AG09319 (cell line): ENCODE measurements at regions not wholly inside any gene's neighbourhood (a gene's known extent, or its start where the extent isn't known, plus 50 kb on each side); places are given as distances from the start of the nearest gene placed in this dataset.

Experiments used
- DNase-seq: peaks from one replicate; pipeline ENCODE4 v3.0.0-alpha.2; 2010; ENCODE audit warnings: low read depth; ENCODE audit errors: extremely low read depth
- TF ChIP-seq, protein P1 (sequence below): IDR thresholded peaks from 2 replicates; pipeline ENCODE4 v1.5.1; 2011; ENCODE audit warnings: low read depth, mild to moderate bottlenecking, inconsistent platforms, low read length, moderate library complexity

GRCh38 chr21:27805696-27806095 is 838.8 kb upstream of the ADAMTS5 start:
- no peak for DNase-seq
- TF ChIP-seq, protein P1, sequence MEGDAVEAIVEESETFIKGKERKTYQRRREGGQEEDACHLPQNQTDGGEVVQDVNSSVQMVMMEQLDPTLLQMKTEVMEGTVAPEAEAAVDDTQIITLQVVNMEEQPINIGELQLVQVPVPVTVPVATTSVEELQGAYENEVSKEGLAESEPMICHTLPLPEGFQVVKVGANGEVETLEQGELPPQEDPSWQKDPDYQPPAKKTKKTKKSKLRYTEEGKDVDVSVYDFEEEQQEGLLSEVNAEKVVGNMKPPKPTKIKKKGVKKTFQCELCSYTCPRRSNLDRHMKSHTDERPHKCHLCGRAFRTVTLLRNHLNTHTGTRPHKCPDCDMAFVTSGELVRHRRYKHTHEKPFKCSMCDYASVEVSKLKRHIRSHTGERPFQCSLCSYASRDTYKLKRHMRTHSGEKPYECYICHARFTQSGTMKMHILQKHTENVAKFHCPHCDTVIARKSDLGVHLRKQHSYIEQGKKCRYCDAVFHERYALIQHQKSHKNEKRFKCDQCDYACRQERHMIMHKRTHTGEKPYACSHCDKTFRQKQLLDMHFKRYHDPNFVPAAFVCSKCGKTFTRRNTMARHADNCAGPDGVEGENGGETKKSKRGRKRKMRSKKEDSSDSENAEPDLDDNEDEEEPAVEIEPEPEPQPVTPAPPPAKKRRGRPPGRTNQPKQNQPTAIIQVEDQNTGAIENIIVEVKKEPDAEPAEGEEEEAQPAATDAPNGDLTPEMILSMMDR, result no peak

- DNase-seq, result no peak
- TF ChIP-seq, protein P1, result no peak
Measured at GRCh38 chr21:27804515-27804914, 837.6 kb upstream of the ADAMTS5 start.

DNA sequence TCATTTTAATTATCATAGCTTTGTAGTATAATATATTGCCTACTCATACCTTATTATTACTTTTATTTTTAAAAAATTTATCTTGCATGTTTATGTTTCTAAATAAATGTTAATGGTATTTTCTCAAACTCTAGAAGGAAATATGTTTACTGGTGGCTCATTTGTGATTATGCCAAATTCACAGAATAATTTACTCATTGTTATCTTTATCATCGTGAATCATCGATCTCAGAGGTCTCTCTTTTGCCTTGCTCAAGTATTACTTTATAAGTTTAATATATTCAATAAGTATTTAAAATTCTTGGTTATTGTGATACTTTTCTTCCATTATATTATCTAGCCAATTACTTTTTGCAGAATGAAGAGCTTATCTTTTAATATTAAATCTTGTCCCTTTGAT is 836.7 kb upstream of the ADAMTS5 start:
- TF ChIP-seq, protein P1, result no peak
- DNase-seq, result no peak

DNA sequence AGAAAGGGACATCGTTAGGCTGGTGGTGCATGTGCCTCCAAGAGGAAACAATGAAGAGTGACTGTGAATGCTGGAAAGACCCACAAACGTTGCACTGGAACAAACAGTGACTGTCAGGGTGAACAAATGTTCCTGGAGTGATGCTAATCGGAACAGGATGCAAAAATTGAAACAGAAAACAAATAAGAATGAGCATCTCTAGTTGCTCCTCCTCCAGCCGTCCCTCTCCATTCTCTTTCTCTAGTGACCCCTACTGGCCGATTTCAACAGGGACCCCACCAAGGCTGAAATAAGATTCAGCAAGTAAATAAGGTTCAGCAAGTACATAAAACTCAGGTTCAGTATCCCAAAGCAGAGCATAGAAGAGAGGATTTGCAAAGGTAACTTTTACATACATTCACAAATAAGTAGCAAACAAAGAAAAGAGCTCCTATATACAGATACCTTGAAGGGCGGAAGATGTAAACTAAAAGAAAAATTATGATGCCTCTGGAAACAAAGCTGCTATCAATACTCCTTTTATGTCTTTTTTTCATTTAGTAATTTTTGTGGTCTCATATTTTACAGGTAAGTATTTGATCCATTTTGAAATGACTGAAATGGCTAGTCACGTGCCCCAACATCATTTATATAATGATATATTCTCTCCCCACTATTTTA is 836.1 kb upstream of the ADAMTS5 start:
- no peak for DNase-seq
- TF ChIP-seq, protein P1, result peak; percentile 66

- no peak for DNase-seq
Measured at GRCh38 chr21:27799861-27800260, 833.0 kb upstream of the ADAMTS5 start.

DNA sequence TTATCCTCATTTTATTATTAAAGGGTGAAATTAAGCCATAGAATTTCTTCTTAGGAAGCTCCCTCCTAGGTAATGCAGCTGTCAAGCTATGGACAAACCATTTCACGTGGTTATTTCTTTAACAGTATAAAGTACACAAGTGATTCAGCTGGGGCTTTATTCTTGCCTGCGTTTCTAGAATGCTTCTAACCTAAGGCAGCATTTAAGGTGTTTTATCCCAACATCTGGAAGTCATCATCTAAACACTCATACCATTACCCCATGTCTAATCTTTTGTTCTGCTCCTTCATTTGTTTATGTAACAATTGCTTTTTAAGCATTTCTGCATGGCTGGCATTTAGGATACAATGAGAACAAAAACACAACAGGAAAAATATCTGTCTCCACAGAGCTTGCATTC is 829.2 kb upstream of the ADAMTS5 start:
- peak; percentile 70 for DNase-seq
- TF ChIP-seq, protein P1, result no peak

More at GRCh38 chr21:27799861-27800260, 833.0 kb upstream of the ADAMTS5 start:
- TF ChIP-seq, protein P1, result no peak

DNA sequence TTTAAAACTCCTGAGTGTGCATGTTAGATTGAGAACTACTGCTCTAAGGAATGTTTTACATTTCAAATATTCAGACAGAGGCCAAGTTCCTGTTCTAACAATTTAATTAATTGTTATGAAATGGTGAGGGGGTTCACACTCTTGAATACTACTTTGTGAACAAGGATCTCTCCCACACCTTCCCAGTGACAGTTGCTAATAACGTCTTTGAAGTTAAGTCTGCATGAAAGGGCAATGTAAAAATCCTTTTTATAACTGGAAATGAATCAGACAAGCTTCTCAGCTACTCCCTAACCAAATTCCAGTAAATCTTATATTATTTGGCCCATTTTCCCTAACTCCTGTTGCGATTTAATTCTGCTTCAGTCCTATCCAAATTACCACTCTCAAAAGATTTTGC is 828.5 kb upstream of the ADAMTS5 start:
- TF ChIP-seq, protein P1, result no peak
- no peak for DNase-seq
